MM.1S (cell line): ENCODE measurements at regions not wholly inside any gene's neighbourhood (a gene's known extent, or its start where the extent isn't known, plus 50 kb on each side); places are given as distances from the start of the nearest gene placed in this dataset.

Experiments
- CTCF ChIP-seq: fragments of 300-600 bp; sonication (generic); IDR thresholded peaks from 2 replicates; pipeline ENCODE4 v1.5.1; 2016; ENCODE audit warnings: antibody characterized with exemption, low read length, mixed read lengths
- EZH2 ChIP-seq: fragments of 300-600 bp; sonication (generic); optimal IDR thresholded peaks from 2 replicates; pipeline ENCODE3; 2017; ENCODE audit warnings: low read depth, mild to moderate bottlenecking, antibody characterized with exemption, low read length, mixed read lengths
- EZH2phosphoT487 ChIP-seq: fragments of 300-600 bp; sonication (generic); IDR thresholded peaks from 2 replicates; pipeline ENCODE4 v1.6.1; 2018; ENCODE audit warnings: antibody characterized with exemption, low read length

DNA sequence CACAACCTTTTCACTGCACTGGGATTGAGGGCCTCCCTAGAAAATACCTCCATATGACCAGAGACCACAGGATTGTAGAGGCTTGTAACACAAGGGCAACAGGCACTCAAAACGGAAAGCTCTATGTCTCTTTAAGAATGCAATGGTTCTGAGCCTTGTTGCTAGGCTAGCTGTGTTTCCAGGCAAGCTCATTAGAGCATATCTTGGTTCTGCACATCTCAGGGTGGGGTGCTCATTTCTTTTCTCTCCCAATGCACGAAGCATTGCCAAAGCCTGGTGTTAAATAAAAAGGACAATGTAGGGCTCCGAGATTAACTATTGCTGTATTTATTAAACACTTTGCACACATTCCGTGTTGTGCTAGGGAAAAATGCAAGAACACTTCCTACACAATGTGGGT lies 315.9 kb downstream of the PRDM2 start:
- no peak for TF ChIP-seq CTCF
- no peak for TF ChIP-seq EZH2
- TF ChIP-seq EZH2phosphoT487, result no peak
